ENCODE measurements at regions not wholly inside any gene's neighbourhood (a gene's known extent, or its start where the extent isn't known, plus 50 kb on each side); places are given as distances from the start of the nearest gene placed in this dataset.

DNA sequence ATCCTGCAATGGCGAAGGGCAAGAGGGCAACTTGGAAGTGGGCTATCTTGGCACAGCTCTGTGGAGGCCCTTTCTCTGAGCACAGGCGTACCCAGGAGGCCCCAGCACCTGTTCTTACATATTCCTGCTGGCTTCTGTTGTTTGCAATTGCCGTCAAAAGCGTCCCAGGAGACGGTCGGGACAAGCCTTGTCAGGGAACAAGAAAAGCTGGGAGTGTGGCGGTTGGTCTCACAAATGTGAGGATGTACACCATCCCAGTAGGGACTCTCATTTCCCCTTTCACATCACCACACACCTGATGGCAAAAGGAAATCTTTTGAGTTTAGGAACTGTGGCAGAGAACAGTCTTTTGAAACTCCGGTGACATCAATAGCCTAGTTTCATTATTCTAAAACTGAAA, 94.7 kb upstream of the EFEMP1 start (continued):
- TF ChIP-seq, protein P1, sequence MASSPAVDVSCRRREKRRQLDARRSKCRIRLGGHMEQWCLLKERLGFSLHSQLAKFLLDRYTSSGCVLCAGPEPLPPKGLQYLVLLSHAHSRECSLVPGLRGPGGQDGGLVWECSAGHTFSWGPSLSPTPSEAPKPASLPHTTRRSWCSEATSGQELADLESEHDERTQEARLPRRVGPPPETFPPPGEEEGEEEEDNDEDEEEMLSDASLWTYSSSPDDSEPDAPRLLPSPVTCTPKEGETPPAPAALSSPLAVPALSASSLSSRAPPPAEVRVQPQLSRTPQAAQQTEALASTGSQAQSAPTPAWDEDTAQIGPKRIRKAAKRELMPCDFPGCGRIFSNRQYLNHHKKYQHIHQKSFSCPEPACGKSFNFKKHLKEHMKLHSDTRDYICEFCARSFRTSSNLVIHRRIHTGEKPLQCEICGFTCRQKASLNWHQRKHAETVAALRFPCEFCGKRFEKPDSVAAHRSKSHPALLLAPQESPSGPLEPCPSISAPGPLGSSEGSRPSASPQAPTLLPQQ (tag by site-specific recombination; IDR thresholded peaks at IDR 0.05) = no peak
- TF ChIP-seq SALL2 (tag by site-specific recombination; IDR thresholded peaks at IDR 0.05; ENCODE audit: borderline replicate concordance) (no peak), HOXD13 (CRISPR knock-in tag; IDR thresholded peaks at IDR 0.05; ENCODE audit: borderline replicate concordance) (no peak), REPIN1 (tag by site-specific recombination; IDR thresholded peaks at IDR 0.05; ENCODE audit: low read depth) (no peak), ZIC2 (tag by site-specific recombination; IDR thresholded peaks at IDR 0.05) (no peak), ZNF792 (tag by site-specific recombination; IDR thresholded peaks at IDR 0.05) (no peak), ZNF350 (tag by site-specific recombination; IDR thresholded peaks at IDR 0.05) (no peak), ZNF324 (tag by site-specific recombination; IDR thresholded peaks at IDR 0.05) (no peak)
- TF ChIP-seq, protein P2, sequence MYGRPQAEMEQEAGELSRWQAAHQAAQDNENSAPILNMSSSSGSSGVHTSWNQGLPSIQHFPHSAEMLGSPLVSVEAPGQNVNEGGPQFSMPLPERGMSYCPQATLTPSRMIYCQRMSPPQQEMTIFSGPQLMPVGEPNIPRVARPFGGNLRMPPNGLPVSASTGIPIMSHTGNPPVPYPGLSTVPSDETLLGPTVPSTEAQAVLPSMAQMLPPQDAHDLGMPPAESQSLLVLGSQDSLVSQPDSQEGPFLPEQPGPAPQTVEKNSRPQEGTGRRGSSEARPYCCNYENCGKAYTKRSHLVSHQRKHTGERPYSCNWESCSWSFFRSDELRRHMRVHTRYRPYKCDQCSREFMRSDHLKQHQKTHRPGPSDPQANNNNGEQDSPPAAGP (tag by site-specific recombination; IDR thresholded peaks at IDR 0.05) = no peak
- TF ChIP-seq, protein P3, sequence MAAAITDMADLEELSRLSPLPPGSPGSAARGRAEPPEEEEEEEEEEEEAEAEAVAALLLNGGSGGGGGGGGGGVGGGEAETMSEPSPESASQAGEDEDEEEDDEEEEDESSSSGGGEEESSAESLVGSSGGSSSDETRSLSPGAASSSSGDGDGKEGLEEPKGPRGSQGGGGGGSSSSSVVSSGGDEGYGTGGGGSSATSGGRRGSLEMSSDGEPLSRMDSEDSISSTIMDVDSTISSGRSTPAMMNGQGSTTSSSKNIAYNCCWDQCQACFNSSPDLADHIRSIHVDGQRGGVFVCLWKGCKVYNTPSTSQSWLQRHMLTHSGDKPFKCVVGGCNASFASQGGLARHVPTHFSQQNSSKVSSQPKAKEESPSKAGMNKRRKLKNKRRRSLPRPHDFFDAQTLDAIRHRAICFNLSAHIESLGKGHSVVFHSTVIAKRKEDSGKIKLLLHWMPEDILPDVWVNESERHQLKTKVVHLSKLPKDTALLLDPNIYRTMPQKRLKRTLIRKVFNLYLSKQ (tag by site-specific recombination; IDR thresholded peaks at IDR 0.05; ENCODE audit: borderline replicate concordance) = no peak

DNA sequence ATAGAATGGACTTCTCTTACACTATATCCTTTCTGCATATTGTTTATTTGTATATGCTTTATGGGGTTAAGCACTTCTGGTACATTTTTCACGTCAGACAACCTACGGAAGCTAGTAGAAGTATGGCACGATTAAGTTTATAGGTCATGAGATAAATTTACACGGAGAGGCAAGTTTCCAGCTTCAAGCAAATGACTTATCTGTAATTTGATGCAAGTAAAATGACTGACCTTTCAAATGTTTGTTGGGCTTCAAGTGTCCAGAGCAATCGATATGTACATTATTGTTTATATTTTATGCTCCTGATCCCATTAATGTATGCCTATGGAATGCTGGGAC, 97.5 kb upstream of the EFEMP1 start:
- ChIA-PET POLR2A (no interaction called here), CTCF (interaction anchor here (0.7 to 1.0 kb wide), 2 partner anchors 10 to 110 kb away, joined by 3 to 4 read pairs; no protein-coding TSS in a partner anchor)
- TF ChIP-seq ZNF157 (tag by site-specific recombination; IDR thresholded peaks at IDR 0.05) = no peak
- TF ChIP-seq ZNF37A (tag by site-specific recombination; IDR thresholded peaks at IDR 0.05) = no peak
- peak; percentile 19; the same call in 1 of the 2 replicates for TF ChIP-seq OSR2 (tag by site-specific recombination; IDR thresholded peaks at IDR 0.05)
- peak; percentile 36; the same call in 1 of the 2 replicates for TF ChIP-seq ZBTB17 (tag by site-specific recombination; IDR thresholded peaks at IDR 0.05)
- TF ChIP-seq, protein P4, sequence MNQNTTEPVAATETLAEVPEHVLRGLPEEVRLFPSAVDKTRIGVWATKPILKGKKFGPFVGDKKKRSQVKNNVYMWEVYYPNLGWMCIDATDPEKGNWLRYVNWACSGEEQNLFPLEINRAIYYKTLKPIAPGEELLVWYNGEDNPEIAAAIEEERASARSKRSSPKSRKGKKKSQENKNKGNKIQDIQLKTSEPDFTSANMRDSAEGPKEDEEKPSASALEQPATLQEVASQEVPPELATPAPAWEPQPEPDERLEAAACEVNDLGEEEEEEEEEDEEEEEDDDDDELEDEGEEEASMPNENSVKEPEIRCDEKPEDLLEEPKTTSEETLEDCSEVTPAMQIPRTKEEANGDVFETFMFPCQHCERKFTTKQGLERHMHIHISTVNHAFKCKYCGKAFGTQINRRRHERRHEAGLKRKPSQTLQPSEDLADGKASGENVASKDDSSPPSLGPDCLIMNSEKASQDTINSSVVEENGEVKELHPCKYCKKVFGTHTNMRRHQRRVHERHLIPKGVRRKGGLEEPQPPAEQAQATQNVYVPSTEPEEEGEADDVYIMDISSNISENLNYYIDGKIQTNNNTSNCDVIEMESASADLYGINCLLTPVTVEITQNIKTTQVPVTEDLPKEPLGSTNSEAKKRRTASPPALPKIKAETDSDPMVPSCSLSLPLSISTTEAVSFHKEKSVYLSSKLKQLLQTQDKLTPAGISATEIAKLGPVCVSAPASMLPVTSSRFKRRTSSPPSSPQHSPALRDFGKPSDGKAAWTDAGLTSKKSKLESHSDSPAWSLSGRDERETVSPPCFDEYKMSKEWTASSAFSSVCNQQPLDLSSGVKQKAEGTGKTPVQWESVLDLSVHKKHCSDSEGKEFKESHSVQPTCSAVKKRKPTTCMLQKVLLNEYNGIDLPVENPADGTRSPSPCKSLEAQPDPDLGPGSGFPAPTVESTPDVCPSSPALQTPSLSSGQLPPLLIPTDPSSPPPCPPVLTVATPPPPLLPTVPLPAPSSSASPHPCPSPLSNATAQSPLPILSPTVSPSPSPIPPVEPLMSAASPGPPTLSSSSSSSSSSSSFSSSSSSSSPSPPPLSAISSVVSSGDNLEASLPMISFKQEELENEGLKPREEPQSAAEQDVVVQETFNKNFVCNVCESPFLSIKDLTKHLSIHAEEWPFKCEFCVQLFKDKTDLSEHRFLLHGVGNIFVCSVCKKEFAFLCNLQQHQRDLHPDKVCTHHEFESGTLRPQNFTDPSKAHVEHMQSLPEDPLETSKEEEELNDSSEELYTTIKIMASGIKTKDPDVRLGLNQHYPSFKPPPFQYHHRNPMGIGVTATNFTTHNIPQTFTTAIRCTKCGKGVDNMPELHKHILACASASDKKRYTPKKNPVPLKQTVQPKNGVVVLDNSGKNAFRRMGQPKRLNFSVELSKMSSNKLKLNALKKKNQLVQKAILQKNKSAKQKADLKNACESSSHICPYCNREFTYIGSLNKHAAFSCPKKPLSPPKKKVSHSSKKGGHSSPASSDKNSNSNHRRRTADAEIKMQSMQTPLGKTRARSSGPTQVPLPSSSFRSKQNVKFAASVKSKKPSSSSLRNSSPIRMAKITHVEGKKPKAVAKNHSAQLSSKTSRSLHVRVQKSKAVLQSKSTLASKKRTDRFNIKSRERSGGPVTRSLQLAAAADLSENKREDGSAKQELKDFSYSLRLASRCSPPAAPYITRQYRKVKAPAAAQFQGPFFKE (tag by site-specific recombination; IDR thresholded peaks at IDR 0.05; ENCODE audit: borderline replicate concordance) = no peak
- Histone ChIP-seq H3K4me1 (ENCODE audit: control insufficient read depth, insufficient read depth, low read length) (peaks cover 4% of the 10 kb centered on the region), H3K4me3 (ENCODE audit: low read depth, low read length) (no peak overlapping the region), H3K36me3 (ENCODE audit: control insufficient read depth in 2 of 2, insufficient read depth in 1 of 2, low read length in 2 of 2) (no peaks in the 10 kb centered on the region), H3K27ac (ENCODE audit: extremely low read depth, low read depth, low read length) (no peak overlapping the region), H3K9me3 (ENCODE audit: control insufficient read depth, insufficient read depth, low read depth, low read length) (no peaks in the 10 kb centered on the region)
